ENCODE measurements at regions not wholly inside any gene's neighbourhood (a gene's known extent, or its start where the extent isn't known, plus 50 kb on each side); places are given as distances from the start of the nearest gene placed in this dataset.
"Not testable (repeated sequence)": the region's sequence is repeated elsewhere in the genome, so short reads cannot be mapped to it uniquely, and the experiment has no call there.

GRCh38 chr12:73841963-73842362 lies 695.7 kb upstream of the ATXN7L3B start:
- TF ChIP-seq CTCF (conservative IDR thresholded peaks at IDR 0.05; ENCODE audit: low read depth, low read length): no peak
- DNase-seq (ENCODE audit: low read depth): no peak
- H3K4me3 ChIP-seq (ENCODE audit: low read depth, low read length): no peak overlapping the region

GRCh38 chr12:73863546-73863945 lies 674.1 kb upstream of the ATXN7L3B start:
- TF ChIP-seq CTCF (conservative IDR thresholded peaks at IDR 0.05; ENCODE audit: low read depth, low read length): no peak
- no peak for DNase-seq (ENCODE audit: low read depth)

GRCh38 chr12:73867147-73867546 lies 670.5 kb upstream of the ATXN7L3B start:
- no peak overlapping the region for H3K4me3 ChIP-seq (ENCODE audit: low read depth, low read length)
- DNase-seq (ENCODE audit: low read depth): no peak
- TF ChIP-seq CTCF (conservative IDR thresholded peaks at IDR 0.05; ENCODE audit: low read depth, low read length): no peak

More at GRCh38 chr12:73863546-73863945, 674.1 kb upstream of the ATXN7L3B start:
- H3K4me3 ChIP-seq (ENCODE audit: low read depth, low read length): no peak overlapping the region

- not testable (repeated sequence) for H3K4me3 ChIP-seq (ENCODE audit: low read depth, low read length)
- DNase-seq (ENCODE audit: low read depth): peak; percentile 72
Measured at GRCh38 chr12:73877291-73877690, 660.3 kb upstream of the ATXN7L3B start.

GRCh38 chr12:73892201-73892600 lies 645.4 kb upstream of the ATXN7L3B start:
- DNase-seq (ENCODE audit: low read depth): peak; percentile 79
- no peak overlapping the region for H3K4me3 ChIP-seq (ENCODE audit: low read depth, low read length)
- no peak for TF ChIP-seq CTCF (conservative IDR thresholded peaks at IDR 0.05; ENCODE audit: low read depth, low read length)

GRCh38 chr12:73898645-73899044 lies 639.0 kb upstream of the ATXN7L3B start:
- TF ChIP-seq CTCF (conservative IDR thresholded peaks at IDR 0.05; ENCODE audit: low read depth, low read length): no peak
- no peak for DNase-seq (ENCODE audit: low read depth)
- H3K4me3 ChIP-seq (ENCODE audit: low read depth, low read length): no peak overlapping the region

- DNase-seq (ENCODE audit: low read depth): peak; percentile 54
- no peak for TF ChIP-seq CTCF (conservative IDR thresholded peaks at IDR 0.05; ENCODE audit: low read depth, low read length)
- no peak overlapping the region for H3K4me3 ChIP-seq (ENCODE audit: low read depth, low read length)
Measured at GRCh38 chr12:73902260-73902659, 635.4 kb upstream of the ATXN7L3B start.

GRCh38 chr12:73906757-73907156 lies 630.9 kb upstream of the ATXN7L3B start:
- TF ChIP-seq CTCF (conservative IDR thresholded peaks at IDR 0.05; ENCODE audit: low read depth, low read length): no peak
- no peak overlapping the region for H3K4me3 ChIP-seq (ENCODE audit: low read depth, low read length)
- no peak for DNase-seq (ENCODE audit: low read depth)
